ENCODE measurements at regions not wholly inside any gene's neighbourhood (a gene's known extent, or its start where the extent isn't known, plus 50 kb on each side); places are given as distances from the start of the nearest gene placed in this dataset.

DNA sequence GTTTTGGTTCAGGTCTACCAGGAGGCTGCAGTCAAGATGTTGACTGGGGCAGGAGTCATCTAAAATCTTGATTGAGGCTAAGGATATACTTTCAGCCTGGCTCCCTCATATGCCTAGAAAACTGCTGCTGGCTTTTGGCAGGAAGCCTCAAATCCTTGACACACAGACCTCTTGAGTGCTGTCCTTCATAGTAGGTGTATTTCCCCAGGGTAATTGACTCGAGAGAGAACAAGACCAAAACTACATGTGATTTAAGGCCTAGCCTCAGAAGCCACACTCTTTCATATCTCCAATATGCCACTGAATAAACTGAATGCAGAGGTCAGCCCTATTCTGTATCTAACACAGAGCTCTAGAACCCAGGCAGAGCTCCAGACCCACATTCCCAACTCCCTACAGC is 402.3 kb upstream of the ADAMTS16 start:
- ATAC-seq (ENCODE audit: low FRiP score): no peak

DNA sequence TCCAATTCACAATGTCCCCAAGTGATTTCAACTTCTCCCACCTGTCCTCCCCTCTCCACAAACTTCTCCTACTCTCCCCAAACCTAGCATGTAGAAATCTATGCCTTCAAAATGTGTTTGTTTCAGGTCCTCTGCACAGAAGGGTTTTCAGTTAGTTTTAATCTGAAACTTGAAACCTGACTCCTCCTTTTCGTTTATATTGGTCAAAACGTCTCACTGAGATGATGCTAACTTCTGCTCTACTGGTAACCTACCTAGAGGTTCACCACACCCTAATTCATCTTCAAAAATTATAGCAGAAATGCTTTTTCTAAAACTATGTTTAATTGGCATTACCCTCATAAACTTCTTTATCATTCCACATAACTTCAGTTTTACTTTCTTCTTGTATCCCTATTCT is 401.8 kb upstream of the ADAMTS16 start:
- no peaks in the 10 kb centered on the region for H3K27me3 ChIP-seq (ENCODE audit: control insufficient read depth in 1 of 2, insufficient read depth in 2 of 2, low read length in 1 of 2)
- intact Hi-C loops (cut with DNase I): no loop called here
- no peak overlapping the region for H3K27ac ChIP-seq (ENCODE audit: low read depth in 1 of 2, low read length in 2 of 2)
- no peak for ATAC-seq (ENCODE audit: low FRiP score)
- no peaks in the 10 kb centered on the region for H3K4me1 ChIP-seq (ENCODE audit: control insufficient read depth in 1 of 2, insufficient read depth in 2 of 2, low read length in 2 of 2)
- H3K9me3 ChIP-seq (ENCODE audit: control insufficient read depth, low read length): no peaks in the 10 kb centered on the region
- H3K4me3 ChIP-seq (ENCODE audit: low read length in 2 of 2): no peak overlapping the region
- no peak for DNase-seq
- 42 to 48% methylated on average over 2 of the region's 2 CpGs for WGBS, 2 donors
- H3K36me3 ChIP-seq (ENCODE audit: control insufficient read depth in 1 of 2, insufficient read depth in 2 of 2, low read length in 1 of 2): no peaks in the 10 kb centered on the region

More for the DNA sequence above, 402.3 kb upstream of the ADAMTS16 start:
- H3K36me3 ChIP-seq (ENCODE audit: control insufficient read depth in 1 of 2, insufficient read depth in 2 of 2, low read length in 1 of 2): no peaks in the 10 kb centered on the region
- intact Hi-C loops (cut with DNase I): no loop called here
- H3K27ac ChIP-seq (ENCODE audit: low read depth in 1 of 2, low read length in 2 of 2): no peak overlapping the region
- no peaks in the 10 kb centered on the region for H3K27me3 ChIP-seq (ENCODE audit: control insufficient read depth in 1 of 2, insufficient read depth in 2 of 2, low read length in 1 of 2)
- DNase-seq: no peak
- H3K9me3 ChIP-seq (ENCODE audit: control insufficient read depth, low read length): no peaks in the 10 kb centered on the region
- no peaks in the 10 kb centered on the region for H3K4me1 ChIP-seq (ENCODE audit: control insufficient read depth in 1 of 2, insufficient read depth in 2 of 2, low read length in 2 of 2)
- no peak overlapping the region for H3K4me3 ChIP-seq (ENCODE audit: low read length in 2 of 2)
- WGBS, 2 donors: 37 to 43% methylated on average over 1 of the region's 1 CpG

DNA sequence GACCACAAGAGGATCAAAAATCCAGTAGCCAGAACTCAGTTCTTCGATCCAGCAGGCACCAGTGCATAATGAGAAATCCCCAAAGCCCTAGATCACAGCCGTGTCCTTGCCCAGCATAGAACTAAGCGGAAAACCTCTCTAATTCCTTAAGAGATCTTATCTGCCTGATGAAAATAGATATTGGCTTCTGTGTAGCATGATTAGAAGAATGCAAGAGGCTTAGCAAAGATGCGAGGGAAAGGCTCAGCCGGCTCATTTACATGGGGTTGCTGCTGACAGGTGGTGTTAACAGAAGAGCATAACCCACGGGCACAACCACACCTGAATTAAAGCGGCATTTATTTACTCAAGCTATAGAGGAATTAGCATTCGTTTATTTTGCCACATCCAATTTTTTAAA is 400.0 kb upstream of the ADAMTS16 start:
- intact Hi-C loops (cut with DNase I): no loop called here
- no peak overlapping the region for H3K27ac ChIP-seq (ENCODE audit: low read depth in 1 of 2, low read length in 2 of 2)
- no peaks in the 10 kb centered on the region for H3K4me1 ChIP-seq (ENCODE audit: control insufficient read depth in 1 of 2, insufficient read depth in 2 of 2, low read length in 2 of 2)
- 50 to 52% methylated on average over 8 of the region's 8 CpGs for WGBS, 2 donors
- no peaks in the 10 kb centered on the region for H3K9me3 ChIP-seq (ENCODE audit: control insufficient read depth, low read length)
- no peaks in the 10 kb centered on the region for H3K27me3 ChIP-seq (ENCODE audit: control insufficient read depth in 1 of 2, insufficient read depth in 2 of 2, low read length in 1 of 2)
- DNase-seq: no peak
- H3K4me3 ChIP-seq (ENCODE audit: low read length in 2 of 2): no peak overlapping the region
- ATAC-seq (ENCODE audit: low FRiP score): no peak
- no peaks in the 10 kb centered on the region for H3K36me3 ChIP-seq (ENCODE audit: control insufficient read depth in 1 of 2, insufficient read depth in 2 of 2, low read length in 1 of 2)

DNA sequence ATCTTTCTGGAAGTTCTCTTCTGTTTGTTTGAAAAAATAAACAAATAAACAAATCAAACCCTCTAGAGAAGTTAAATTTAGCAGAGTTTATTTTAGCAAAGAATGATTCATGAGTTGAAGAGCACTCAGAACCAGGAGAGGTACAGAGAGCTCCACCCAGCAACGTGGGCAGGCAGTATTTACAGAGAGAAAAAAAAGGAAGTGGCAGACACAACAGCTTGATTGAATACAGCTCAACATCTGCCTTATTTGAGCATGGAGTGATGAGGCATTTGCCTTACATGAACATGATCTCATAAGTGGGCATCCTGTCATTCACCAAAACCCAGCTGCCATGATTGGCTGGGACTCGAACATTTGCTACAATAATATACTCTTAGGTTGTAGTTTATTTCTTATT is 381.6 kb upstream of the ADAMTS16 start:
- no peak for ATAC-seq (ENCODE audit: low FRiP score)
- 35 to 38% methylated on average over 2 of the region's 2 CpGs for WGBS, 2 donors
- intact Hi-C loops (cut with DNase I): no loop called here

DNA sequence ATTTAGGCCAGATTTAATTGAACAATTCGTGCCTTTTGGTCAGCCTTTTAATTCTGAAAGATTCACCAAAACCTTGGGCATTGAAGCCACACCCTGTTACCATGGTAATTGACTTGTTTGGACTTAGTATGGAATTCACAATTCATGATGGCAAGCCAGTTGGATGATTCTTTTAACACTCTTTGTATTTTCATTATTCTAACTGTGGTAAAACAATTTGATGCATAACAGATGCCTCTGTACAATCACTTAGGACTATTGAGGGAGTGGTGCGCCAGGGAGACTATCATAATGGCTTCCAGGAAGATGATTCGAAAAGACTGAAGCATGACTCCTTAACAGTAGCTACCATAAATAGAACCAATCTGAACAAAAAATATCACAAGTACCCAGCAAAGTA is 381.1 kb upstream of the ADAMTS16 start:
- Histone ChIP-seq H3K27me3 (ENCODE audit: control insufficient read depth in 1 of 2, insufficient read depth in 2 of 2, low read length in 1 of 2) (no peaks in the 10 kb centered on the region), H3K27ac (ENCODE audit: low read depth in 1 of 2, low read length in 2 of 2) (no peak overlapping the region), H3K4me1 (ENCODE audit: control insufficient read depth in 1 of 2, insufficient read depth in 2 of 2, low read length in 2 of 2) (no peaks in the 10 kb centered on the region), H3K9me3 (ENCODE audit: control insufficient read depth, low read length) (peaks cover 2% of the 10 kb centered on the region), H3K4me3 (ENCODE audit: low read length in 2 of 2) (no peak overlapping the region), H3K36me3 (ENCODE audit: control insufficient read depth in 1 of 2, insufficient read depth in 2 of 2, low read length in 1 of 2) (no peaks in the 10 kb centered on the region)
- ATAC-seq (ENCODE audit: low FRiP score) (no peak), DNase-seq (no peak)
- intact Hi-C loops (cut with DNase I): no loop called here
- 73 to 82% methylated on average over 3 of the region's 3 CpGs for WGBS, 2 donors

More for the DNA sequence above, 381.6 kb upstream of the ADAMTS16 start:
- Histone ChIP-seq H3K36me3 (ENCODE audit: control insufficient read depth in 1 of 2, insufficient read depth in 2 of 2, low read length in 1 of 2) (no peaks in the 10 kb centered on the region), H3K27me3 (ENCODE audit: control insufficient read depth in 1 of 2, insufficient read depth in 2 of 2, low read length in 1 of 2) (no peaks in the 10 kb centered on the region), H3K4me3 (ENCODE audit: low read length in 2 of 2) (no peak overlapping the region), H3K4me1 (ENCODE audit: control insufficient read depth in 1 of 2, insufficient read depth in 2 of 2, low read length in 2 of 2) (no peaks in the 10 kb centered on the region), H3K9me3 (ENCODE audit: control insufficient read depth, low read length) (peaks cover 2% of the 10 kb centered on the region), H3K27ac (ENCODE audit: low read depth in 1 of 2, low read length in 2 of 2) (no peak overlapping the region)
- no peak for DNase-seq

DNA sequence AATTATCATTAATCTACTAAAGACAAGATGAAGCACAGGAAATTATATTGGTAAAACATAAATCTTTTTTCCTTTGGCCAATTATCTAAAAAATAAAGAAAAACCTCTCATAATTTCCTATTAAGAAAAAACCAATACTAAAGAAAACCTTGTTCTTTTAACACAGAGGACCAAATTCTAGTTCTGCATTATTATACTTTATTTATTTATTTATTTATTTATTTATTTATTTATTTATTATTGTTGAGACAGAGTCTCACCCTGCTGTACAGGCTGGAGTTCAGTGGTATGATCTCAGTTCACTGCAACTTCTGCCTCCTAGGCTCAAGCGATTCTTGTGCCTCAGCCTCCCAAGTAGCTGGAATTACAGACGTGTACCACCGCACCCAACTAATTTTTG is 377.8 kb upstream of the ADAMTS16 start:
- Histone ChIP-seq H3K4me3 (ENCODE audit: low read length in 2 of 2) (no peak overlapping the region), H3K9me3 (ENCODE audit: control insufficient read depth, low read length) (peaks cover 3% of the 10 kb centered on the region), H3K4me1 (ENCODE audit: control insufficient read depth in 1 of 2, insufficient read depth in 2 of 2, low read length in 2 of 2) (no peaks in the 10 kb centered on the region), H3K36me3 (ENCODE audit: control insufficient read depth in 1 of 2, insufficient read depth in 2 of 2, low read length in 1 of 2) (no peaks in the 10 kb centered on the region), H3K27ac (ENCODE audit: low read depth in 1 of 2, low read length in 2 of 2) (no peak overlapping the region), H3K27me3 (ENCODE audit: control insufficient read depth in 1 of 2, insufficient read depth in 2 of 2, low read length in 1 of 2) (no peaks in the 10 kb centered on the region)
- 91 to 94% methylated on average over 3 of the region's 3 CpGs for WGBS, 2 donors
- DNase-seq (no peak), ATAC-seq (ENCODE audit: low FRiP score) (no peak)
- intact Hi-C loops (cut with DNase I): no loop called here

DNA sequence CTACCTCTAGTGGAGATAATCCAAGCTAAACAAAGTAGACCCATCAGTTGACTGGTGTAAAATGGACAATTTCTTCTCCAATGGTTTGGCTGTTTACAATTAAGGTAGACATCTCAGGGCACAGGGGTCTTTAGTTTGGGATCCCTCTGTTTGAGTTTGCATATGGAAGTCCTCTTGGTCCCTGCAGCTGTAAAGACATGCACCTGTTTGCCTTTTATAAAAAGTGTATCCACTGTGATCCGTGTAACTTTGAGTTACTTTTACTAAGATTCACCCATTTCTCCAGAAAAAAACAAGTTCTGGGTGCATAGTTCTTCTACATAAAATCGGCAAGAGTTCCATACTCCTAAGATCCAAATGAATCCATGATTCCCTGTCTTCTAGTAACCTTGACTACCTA is 374.7 kb upstream of the ADAMTS16 start:
- ATAC-seq (ENCODE audit: low FRiP score): no peak
- no peak for DNase-seq
- H3K9me3 ChIP-seq (ENCODE audit: control insufficient read depth, low read length): peaks cover 3% of the 10 kb centered on the region
- no peaks in the 10 kb centered on the region for H3K36me3 ChIP-seq (ENCODE audit: control insufficient read depth in 1 of 2, insufficient read depth in 2 of 2, low read length in 1 of 2)
- H3K4me3 ChIP-seq (ENCODE audit: low read length in 2 of 2): no peak overlapping the region
- intact Hi-C loops (cut with DNase I): no loop called here
- no peaks in the 10 kb centered on the region for H3K27me3 ChIP-seq (ENCODE audit: control insufficient read depth in 1 of 2, insufficient read depth in 2 of 2, low read length in 1 of 2)
- WGBS, 2 donors: 84 to 86% methylated on average over 2 of the region's 2 CpGs
- H3K27ac ChIP-seq (ENCODE audit: low read depth in 1 of 2, low read length in 2 of 2): no peak overlapping the region
- H3K4me1 ChIP-seq (ENCODE audit: control insufficient read depth in 1 of 2, insufficient read depth in 2 of 2, low read length in 2 of 2): no peaks in the 10 kb centered on the region

DNA sequence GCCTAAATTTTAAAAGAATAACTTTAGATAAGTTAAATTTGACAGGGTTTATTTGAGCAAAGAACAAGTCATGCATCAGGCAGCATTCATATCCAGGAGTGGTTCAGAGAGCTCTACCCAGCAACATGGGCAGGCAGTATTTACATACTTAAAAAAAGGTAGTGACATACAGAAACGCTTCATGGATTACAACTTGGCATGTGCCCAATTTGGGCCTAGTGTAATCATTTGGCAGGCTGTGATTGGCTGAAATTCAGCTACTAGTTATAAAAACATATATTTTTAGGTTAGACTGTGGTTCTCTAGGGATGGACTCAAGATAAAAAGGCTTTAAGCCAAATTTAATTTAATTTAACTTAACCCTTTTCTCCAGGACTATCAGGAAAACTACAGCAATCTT is 374.0 kb upstream of the ADAMTS16 start:
- ATAC-seq (ENCODE audit: low FRiP score) (no peak), DNase-seq (no peak)
- Histone ChIP-seq H3K27ac (ENCODE audit: low read depth in 1 of 2, low read length in 2 of 2) (no peak overlapping the region), H3K9me3 (ENCODE audit: control insufficient read depth, low read length) (peaks cover 3% of the 10 kb centered on the region), H3K36me3 (ENCODE audit: control insufficient read depth in 1 of 2, insufficient read depth in 2 of 2, low read length in 1 of 2) (no peaks in the 10 kb centered on the region), H3K4me1 (ENCODE audit: control insufficient read depth in 1 of 2, insufficient read depth in 2 of 2, low read length in 2 of 2) (no peaks in the 10 kb centered on the region), H3K27me3 (ENCODE audit: control insufficient read depth in 1 of 2, insufficient read depth in 2 of 2, low read length in 1 of 2) (no peaks in the 10 kb centered on the region), H3K4me3 (ENCODE audit: low read length in 2 of 2) (no peak overlapping the region)
- 6 to 14% methylated on average over 1 of the region's 1 CpG for WGBS, 2 donors
- intact Hi-C loops (cut with DNase I): no loop called here

DNA sequence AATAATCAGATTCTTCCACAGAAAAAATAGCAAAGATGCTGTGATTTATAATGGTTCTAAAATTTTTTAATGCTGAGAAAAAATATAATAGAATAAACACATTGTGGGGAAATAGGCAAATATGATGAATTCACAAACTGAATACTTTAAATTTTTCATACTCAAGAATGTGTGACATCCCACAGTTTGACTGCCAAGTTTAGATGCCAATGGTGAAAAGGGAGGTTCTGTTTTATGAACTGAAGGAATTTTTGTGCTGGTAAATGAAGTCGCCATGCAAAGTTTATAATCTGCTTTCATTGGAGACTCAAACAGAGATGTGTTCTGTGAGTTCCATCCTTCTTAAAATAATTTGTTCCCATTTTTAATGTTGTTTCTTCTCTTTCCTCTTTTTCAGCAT is 367.5 kb upstream of the ADAMTS16 start:
- ATAC-seq (ENCODE audit: low FRiP score): no peak

More for the DNA sequence above, 367.5 kb upstream of the ADAMTS16 start:
- Histone ChIP-seq H3K36me3 (ENCODE audit: control insufficient read depth in 1 of 2, insufficient read depth in 2 of 2, low read length in 1 of 2) (no peaks in the 10 kb centered on the region), H3K27ac (ENCODE audit: low read depth in 1 of 2, low read length in 2 of 2) (no peak overlapping the region), H3K27me3 (ENCODE audit: control insufficient read depth in 1 of 2, insufficient read depth in 2 of 2, low read length in 1 of 2) (no peaks in the 10 kb centered on the region), H3K9me3 (ENCODE audit: control insufficient read depth, low read length) (peaks cover 2% of the 10 kb centered on the region), H3K4me1 (ENCODE audit: control insufficient read depth in 1 of 2, insufficient read depth in 2 of 2, low read length in 2 of 2) (no peaks in the 10 kb centered on the region), H3K4me3 (ENCODE audit: low read length in 2 of 2) (no peak overlapping the region)
- intact Hi-C loops (cut with DNase I): no loop called here
- 3 to 29% methylated on average over 1 of the region's 1 CpG for WGBS, 2 donors
- no peak for DNase-seq
